SK-N-MC (cell line): ENCODE measurements at regions not wholly inside any gene's neighbourhood (a gene's known extent, or its start where the extent isn't known, plus 50 kb on each side); places are given as distances from the start of the nearest gene placed in this dataset.

Experiments used
- EZH2 ChIP-seq: fragments of 200-600 bp; sonication (generic); IDR thresholded peaks from one replicate; pipeline ENCODE4 v1.6.1; 2017; ENCODE audit warnings: antibody characterized with exemption
- FOXP2 ChIP-seq: optimal IDR thresholded peaks from 2 replicates; pipeline ENCODE3; 2011; ENCODE audit warnings: mild to moderate bottlenecking, moderate library complexity; ENCODE audit not compliant: insufficient read depth; ENCODE audit errors: extremely low read length, control extremely low read depth

GRCh38 chr21:17930093-17930492 is 110.9 kb upstream of the C21orf91 start:
- TF ChIP-seq EZH2 (no peak), FOXP2 (no peak)
